K562 (cell line): ENCODE measurements at regions not wholly inside any gene's neighbourhood (a gene's known extent, or its start where the extent isn't known, plus 50 kb on each side); places are given as distances from the start of the nearest gene placed in this dataset.

ENCODE experiments used
- ATAC-seq: fragments of 200-7000 bp; cut with Tn5 transposase; 3 replicates; pipeline ENCODE4 v1.9.1; 2020; ENCODE audit warnings: moderate library complexity
- BruUV-seq: library from RNA; stranded (reverse); fragments of 400-500 nt; replicated peaks from 2 replicates; lab custom pipeline; 2021; lab: Mats Ljungman, UMichigan
- CTCF ChIA-PET: fragments of 300-600 bp; formaldehyde crosslinking; extraction: SDS; loops from one replicate; lab custom pipeline; 2021; ENCODE audit warnings: low intra/inter-chr PET ratio; lab: Yijun Ruan, JAX
- POLR2A ChIA-PET: fragments of 300-600, 350-650 bp; sonication (Branson Sonifier 250); formaldehyde crosslinking; extraction: SDS; loops from one replicate; lab custom pipeline; 2021; ENCODE audit warnings: antibody characterized with exemption, inconsistent platforms; lab: Yijun Ruan, JAX
- DNase-seq, 4 experiments: peaks; one replicate each; pipeline versions ENCODE4 v3.0.0 to v3.0.0-alpha.2; 2011 to 2018; ENCODE audit warnings: low spot score in 3 of 4, mixed read lengths in 3 of 4; ENCODE audit errors: extremely low read depth in 1 of 4
- FAIRE-seq: peaks from 2 replicates; lab custom pipeline; 2011; peaks lifted over from hg19 to GRCh38; lab: Jason Lieb, UNC
- H2AFZ ChIP-seq: 2 replicates; pipeline ENCODE4 v1.6.0; 2011; ENCODE audit warnings: low read depth, low read length, control low read depth, inconsistent platforms
- H3K27ac ChIP-seq: fragments of 200-600 bp; 3 replicates; pipeline ENCODE4 v1.8.0; 2011; ENCODE audit warnings: low read depth, mild to moderate bottlenecking, control low read depth, inconsistent platforms, low read length, moderate library complexity, mixed read lengths; ENCODE audit errors: extremely low read depth
- H3K27me3 ChIP-seq, 2 experiments: fragments of 300-600 bp in 1 of 2; 2 replicates in 1 of 2; 3 replicates in 1 of 2; pipeline versions ENCODE4 v1.6.0 to v1.8.0; 2011; ENCODE audit warnings: inconsistent platforms in 2 of 2, low read length in 2 of 2, mild to moderate bottlenecking in 1 of 2, mixed read lengths in 1 of 2, moderate library complexity in 1 of 2; ENCODE audit not compliant: control insufficient read depth in 2 of 2, insufficient read depth in 2 of 2
- H3K36me3 ChIP-seq: fragments of 300-600 bp; 3 replicates; pipeline ENCODE4 v1.8.0; 2011; ENCODE audit warnings: mild to moderate bottlenecking, low read length, inconsistent platforms; ENCODE audit not compliant: control insufficient read depth, insufficient read depth
- H3K4me1 ChIP-seq, 2 experiments: fragments of 200-600 bp in 1 of 2; replicated peaks in 1 of 2; 2 replicates in 1 of 2; 3 replicates in 1 of 2; pipeline versions ENCODE4 v1.5.1 to v1.8.0; 2011; ENCODE audit warnings: inconsistent platforms in 2 of 2, low read length in 2 of 2, mild to moderate bottlenecking in 1 of 2, mixed read lengths in 1 of 2, moderate library complexity in 1 of 2; ENCODE audit not compliant: control insufficient read depth in 2 of 2, insufficient read depth in 2 of 2
- H3K4me2 ChIP-seq: 2 replicates; pipeline ENCODE4 v1.6.1; 2011; ENCODE audit warnings: low read length, control low read depth, inconsistent platforms, mixed read lengths; ENCODE audit not compliant: insufficient read depth
- H3K4me3 ChIP-seq: fragments of 200-600 bp; sonication (generic), shearing (Covaris generic); 2 replicates; pipeline ENCODE4 v1.5.1; 2016; ENCODE audit warnings: control low read depth, inconsistent platforms
- H3K79me2 ChIP-seq: fragments of 200-600 bp; 3 replicates; pipeline ENCODE4 v1.8.0; 2011; ENCODE audit warnings: low read length, inconsistent platforms; ENCODE audit not compliant: control insufficient read depth, insufficient read depth
- H3K9ac ChIP-seq, 2 experiments: 2 replicates each; pipeline versions ENCODE4 v1.6.0 to v1.6.1; 2011; ENCODE audit warnings: low read depth in 2 of 2, low read length in 2 of 2, control low read depth in 1 of 2, inconsistent platforms in 1 of 2, mild to moderate bottlenecking in 1 of 2, mixed read lengths in 1 of 2; ENCODE audit not compliant: insufficient read depth in 1 of 2
- H3K9me1 ChIP-seq: one replicate; pipeline ENCODE4 v1.6.0; 2011; ENCODE audit warnings: inconsistent platforms, mild to moderate bottlenecking, low read length, moderate library complexity; ENCODE audit not compliant: control insufficient read depth, insufficient read depth
- H3K9me3 ChIP-seq: replicated peaks from 2 replicates; pipeline ENCODE4 v1.5.1; 2011; ENCODE audit warnings: low read depth, low read length, inconsistent platforms; ENCODE audit not compliant: control insufficient read depth, insufficient read depth
- H4K20me1 ChIP-seq: replicated peaks from 2 replicates; pipeline ENCODE4 v1.6.1; 2011; ENCODE audit warnings: low read length, inconsistent platforms, mixed read lengths; ENCODE audit not compliant: control insufficient read depth, insufficient read depth
- BRF1 ChIP-seq: IDR thresholded peaks from 3 replicates; pipeline ENCODE4 v1.6.1; 2011; ENCODE audit warnings: borderline replicate concordance, mild to moderate bottlenecking; ENCODE audit not compliant: insufficient read length; ENCODE audit errors: extremely low read depth
- GATA2 ChIP-seq: sonication (generic); formaldehyde crosslinking; IDR thresholded peaks from 2 replicates; pipeline ENCODE4 v1.4.0; 2020; ENCODE audit warnings: mild to moderate bottlenecking, missing genetic modification reagents
- HNRNPUL1 ChIP-seq: fragments of 200-400 bp; formaldehyde crosslinking; IDR thresholded peaks from 2 replicates; pipeline ENCODE4 v1.6.1; 2017; ENCODE audit warnings: low read length
- KLF16 ChIP-seq: IDR thresholded peaks from 2 replicates; pipeline ENCODE4 v1.6.1; 2016; ENCODE audit warnings: antibody characterized with exemption
- MAFG ChIP-seq: fragments of 450-650 bp; conservative IDR thresholded peaks from 2 replicates; pipeline ENCODE4 v1.6.1; 2016; ENCODE audit warnings: missing genetic modification characterization, missing compliant biosample characterization
- MIER1 ChIP-seq: fragments of 450-650 bp; IDR thresholded peaks from 2 replicates; pipeline ENCODE4 v1.6.1; 2016; ENCODE audit warnings: antibody characterized with exemption, mild to moderate bottlenecking, low read depth
- NBN ChIP-seq: fragments of 450-650 bp; IDR thresholded peaks from 2 replicates; pipeline ENCODE4 v1.6.1; 2016; ENCODE audit warnings: low read depth, mild to moderate bottlenecking
- PCBP2 ChIP-seq: fragments of 200-400 bp; formaldehyde crosslinking; IDR thresholded peaks from 2 replicates; pipeline ENCODE4 v1.6.1; 2018; ENCODE audit warnings: low read length, low read depth, mild to moderate bottlenecking, moderate library complexity; ENCODE audit not compliant: poor library complexity, severe bottlenecking
- PPARD ChIP-seq: fragments of 250-450 bp; sonication (Bioruptor Pico); IDR thresholded peaks from 2 replicates; pipeline ENCODE4 v1.8.0; 2022; ENCODE audit warnings: inconsistent platforms, mild to moderate bottlenecking, moderate library complexity
- RBM14 ChIP-seq: fragments of 200-400 bp; formaldehyde crosslinking; IDR thresholded peaks from 2 replicates; pipeline ENCODE4 v1.6.1; 2018; ENCODE audit warnings: low read depth, mild to moderate bottlenecking, low read length, moderate library complexity, borderline replicate concordance; ENCODE audit not compliant: insufficient read depth
- ZNF316 ChIP-seq: fragments of 450-650 bp; IDR thresholded peaks from 2 replicates; pipeline ENCODE4 v1.6.1; 2016
- ZNF668 ChIP-seq: fragments of 250-450 bp; sonication (Bioruptor Pico); IDR thresholded peaks from 2 replicates; pipeline ENCODE4 v1.8.0; 2022; ENCODE audit warnings: mild to moderate bottlenecking, inconsistent platforms
- ZNF696 ChIP-seq: fragments of 250-450 bp; sonication (Bioruptor Pico); conservative IDR thresholded peaks from 2 replicates; pipeline ENCODE4 v1.4.0; 2020; ENCODE audit warnings: mild to moderate bottlenecking, moderate library complexity
- WGBS: fragments of 100-300 bp; shearing (Covaris generic); methylation state at CpG from one replicate; pipeline ENCODE4 v1.1.6; 2016; ENCODE audit warnings: low coverage, mixed read lengths; ENCODE audit not compliant: insufficient coverage; ENCODE audit errors: missing lambda C conversion rate; 5-methylcytosine and 5-hydroxymethylcytosine counted together
- in situ Hi-C: fragments of 300-500 bp; cut with MboI; formaldehyde crosslinking; loops from 4 replicates; pipeline ENCODE4 v1.15.0; 2018; ENCODE audit warnings: inconsistent platforms, mixed read lengths
- intact Hi-C: fragments of 100-400 bp; cut with micrococcal nuclease; formaldehyde crosslinking; loops from 2 replicates; pipeline ENCODE4 v1.14.2; 2022
- TF ChIP-seq, protein P1 (sequence below): conservative IDR thresholded peaks from 2 replicates; pipeline ENCODE4 v1.6.1; 2011; ENCODE audit warnings: low read depth, mild to moderate bottlenecking, low read length; ENCODE audit not compliant: control insufficient read depth
- TF ChIP-seq, protein P2 (sequence below): sonication (generic); formaldehyde crosslinking; IDR thresholded peaks from 2 replicates; pipeline ENCODE4 v1.8.0; 2023; ENCODE audit warnings: mild to moderate bottlenecking, missing genetic modification reagents
- TF ChIP-seq, protein P3 (sequence below): fragments of 450-650 bp; formaldehyde crosslinking; conservative IDR thresholded peaks from 2 replicates; pipeline ENCODE4 v1.4.0; 2022; ENCODE audit warnings: mild to moderate bottlenecking, missing genetic modification characterization

DNA sequence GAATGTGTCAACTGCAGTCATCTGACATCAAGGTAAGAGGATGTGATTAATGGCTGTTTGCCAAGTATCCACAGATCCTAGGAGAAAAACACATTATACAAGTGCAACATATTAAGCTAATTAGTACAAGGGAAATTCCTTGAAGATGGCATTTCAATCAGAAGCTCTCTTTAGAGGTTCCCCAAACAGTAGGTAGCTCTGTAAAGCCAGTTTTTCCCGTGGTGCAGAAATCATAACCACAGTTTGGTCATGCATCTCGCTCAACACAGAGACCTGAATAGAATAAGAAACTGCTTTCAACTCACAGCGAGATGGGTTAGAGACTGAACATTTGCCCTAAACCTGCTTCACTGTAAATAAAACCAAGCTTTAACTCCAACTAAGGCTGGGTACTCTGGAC lies 230.5 kb upstream of the CAMK1G start:
- no peak for DNase-seq
- Histone ChIP-seq H3K4me2 (no peak overlapping the region), H3K4me3 (no peak overlapping the region), H3K9ac (no peak overlapping the region), H3K4me1 (no peaks in the 10 kb centered on the region), H3K9me3 (no peaks in the 10 kb centered on the region), H3K27ac (no peak overlapping the region), H3K36me3 (no peaks in the 10 kb centered on the region), H3K27me3 (no peaks in the 10 kb centered on the region), H3K9me1 (no peaks in the 10 kb centered on the region), H3K79me2 (no peaks in the 10 kb centered on the region), H4K20me1 (no peaks in the 10 kb centered on the region), H2AFZ (no peak overlapping the region)
- FAIRE-seq, result no peak
- no peak for ATAC-seq
- BruUV-seq, result no TSS peak
- WGBS, result 0% methylated on average over 3 of the region's 3 CpGs
- POLR2A ChIA-PET, result interaction anchor here (0.6 kb wide), 1 partner anchor 152 kb away, joined by 4 read pairs; no protein-coding TSS in a partner anchor
- TF ChIP-seq NBN, result no peak
- no peak for TF ChIP-seq MAFG (tag)
- TF ChIP-seq GATA2 (CRISPR knock-in tag), result no peak
- no peak for TF ChIP-seq ZNF668 (CRISPR knock-in tag)
- no peak for TF ChIP-seq ZNF316
- TF ChIP-seq, protein P1, sequence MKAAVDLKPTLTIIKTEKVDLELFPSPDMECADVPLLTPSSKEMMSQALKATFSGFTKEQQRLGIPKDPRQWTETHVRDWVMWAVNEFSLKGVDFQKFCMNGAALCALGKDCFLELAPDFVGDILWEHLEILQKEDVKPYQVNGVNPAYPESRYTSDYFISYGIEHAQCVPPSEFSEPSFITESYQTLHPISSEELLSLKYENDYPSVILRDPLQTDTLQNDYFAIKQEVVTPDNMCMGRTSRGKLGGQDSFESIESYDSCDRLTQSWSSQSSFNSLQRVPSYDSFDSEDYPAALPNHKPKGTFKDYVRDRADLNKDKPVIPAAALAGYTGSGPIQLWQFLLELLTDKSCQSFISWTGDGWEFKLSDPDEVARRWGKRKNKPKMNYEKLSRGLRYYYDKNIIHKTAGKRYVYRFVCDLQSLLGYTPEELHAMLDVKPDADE, result no peak
- no peak for TF ChIP-seq PPARD
- TF ChIP-seq, protein P2, sequence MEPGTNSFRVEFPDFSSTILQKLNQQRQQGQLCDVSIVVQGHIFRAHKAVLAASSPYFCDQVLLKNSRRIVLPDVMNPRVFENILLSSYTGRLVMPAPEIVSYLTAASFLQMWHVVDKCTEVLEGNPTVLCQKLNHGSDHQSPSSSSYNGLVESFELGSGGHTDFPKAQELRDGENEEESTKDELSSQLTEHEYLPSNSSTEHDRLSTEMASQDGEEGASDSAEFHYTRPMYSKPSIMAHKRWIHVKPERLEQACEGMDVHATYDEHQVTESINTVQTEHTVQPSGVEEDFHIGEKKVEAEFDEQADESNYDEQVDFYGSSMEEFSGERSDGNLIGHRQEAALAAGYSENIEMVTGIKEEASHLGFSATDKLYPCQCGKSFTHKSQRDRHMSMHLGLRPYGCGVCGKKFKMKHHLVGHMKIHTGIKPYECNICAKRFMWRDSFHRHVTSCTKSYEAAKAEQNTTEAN (CRISPR knock-in tag), result no peak
- TF ChIP-seq KLF16, result no peak
- no peak for TF ChIP-seq RBM14
- TF ChIP-seq, protein P3, sequence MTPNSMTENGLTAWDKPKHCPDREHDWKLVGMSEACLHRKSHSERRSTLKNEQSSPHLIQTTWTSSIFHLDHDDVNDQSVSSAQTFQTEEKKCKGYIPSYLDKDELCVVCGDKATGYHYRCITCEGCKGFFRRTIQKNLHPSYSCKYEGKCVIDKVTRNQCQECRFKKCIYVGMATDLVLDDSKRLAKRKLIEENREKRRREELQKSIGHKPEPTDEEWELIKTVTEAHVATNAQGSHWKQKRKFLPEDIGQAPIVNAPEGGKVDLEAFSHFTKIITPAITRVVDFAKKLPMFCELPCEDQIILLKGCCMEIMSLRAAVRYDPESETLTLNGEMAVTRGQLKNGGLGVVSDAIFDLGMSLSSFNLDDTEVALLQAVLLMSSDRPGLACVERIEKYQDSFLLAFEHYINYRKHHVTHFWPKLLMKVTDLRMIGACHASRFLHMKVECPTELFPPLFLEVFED (CRISPR knock-in tag), result no peak
- TF ChIP-seq HNRNPUL1, result no peak
- no peak for TF ChIP-seq BRF1
- no peak for TF ChIP-seq ZNF696 (CRISPR knock-in tag)
- no peak for TF ChIP-seq MIER1
- TF ChIP-seq PCBP2, result no peak
- in situ Hi-C loops (no loop called here), intact Hi-C loops (loop anchor here (5.0 kb wide), 1 partner anchor 106 kb away; no protein-coding TSS in a partner anchor)
- CTCF ChIA-PET, result interaction anchor here (0.6 kb wide), 1 partner anchor 80 kb away, joined by 5 read pairs; no protein-coding TSS in a partner anchor
